Large intestine (tissue), 3 donors: ENCODE measurements at regions not wholly inside any gene's neighbourhood (a gene's known extent, or its start where the extent isn't known, plus 50 kb on each side); places are given as distances from the start of the nearest gene placed in this dataset.

Source experiments
- DNase-seq, 2 donors: peaks; one replicate each; pipeline versions ENCODE4 v3.0.0 to v3.0.0-alpha.2; 2013
- H3K27ac ChIP-seq: one replicate; pipeline ENCODE4 v1.5.1; 2013; ENCODE audit warnings: low read length
- H3K27me3 ChIP-seq: 2 replicates; pipeline ENCODE4 v1.6.1; 2013; ENCODE audit warnings: low read length; ENCODE audit not compliant: control insufficient read depth, insufficient read depth
- H3K36me3 ChIP-seq: 2 replicates; pipeline ENCODE4 v1.6.1; 2013; ENCODE audit warnings: low read length; ENCODE audit not compliant: control insufficient read depth, insufficient read depth
- H3K4me1 ChIP-seq: one replicate; pipeline ENCODE4 v1.6.1; 2013; ENCODE audit warnings: low read length; ENCODE audit not compliant: control insufficient read depth, insufficient read depth
- H3K4me3 ChIP-seq: one replicate; pipeline ENCODE4 v1.5.1; 2013; ENCODE audit warnings: low read length
- H3K9me3 ChIP-seq: one replicate; pipeline ENCODE4 v1.6.1; 2013; ENCODE audit warnings: mild to moderate bottlenecking, low read depth, low read length, moderate library complexity; ENCODE audit not compliant: control insufficient read depth
- WGBS: methylation state at CpG from one replicate; pipeline ENCODE4 v1.1.5; 2013; ENCODE audit warnings: low lambda C conversion rate; ENCODE audit not compliant: insufficient coverage; 5-methylcytosine and 5-hydroxymethylcytosine counted together

GRCh38 chr9:105921057-105921726, 226.9 kb downstream of the TMEM38B start:
- no peaks in the 10 kb centered on the region for H3K9me3 ChIP-seq
- H3K27me3 ChIP-seq: no peaks in the 10 kb centered on the region
- WGBS: no CpG with 5 or more reads among the region's 4 CpGs
- no peaks in the 10 kb centered on the region for H3K4me1 ChIP-seq
- peak; percentile 29 for DNase-seq
- no peaks in the 10 kb centered on the region for H3K36me3 ChIP-seq
- H3K27ac ChIP-seq: no peak overlapping the region
- H3K4me3 ChIP-seq: no peak overlapping the region

GRCh38 chr9:105928416-105928815, 234.1 kb downstream of the TMEM38B start:
- Histone ChIP-seq H3K9me3 (no peaks in the 10 kb centered on the region), H3K4me3 (no peak overlapping the region), H3K27ac (no peak overlapping the region), H3K36me3 (no peaks in the 10 kb centered on the region), H3K27me3 (no peaks in the 10 kb centered on the region), H3K4me1 (no peaks in the 10 kb centered on the region)
- WGBS: 83% methylated on average over 1 of the region's 2 CpGs
- DNase-seq: no peak

- 100% methylated on average over 1 of the region's 5 CpGs for WGBS
- H3K4me3 ChIP-seq: no peak overlapping the region
- no peaks in the 10 kb centered on the region for H3K27me3 ChIP-seq
- no peak overlapping the region for H3K27ac ChIP-seq
- DNase-seq: no peak
- no peaks in the 10 kb centered on the region for H3K36me3 ChIP-seq
- no peaks in the 10 kb centered on the region for H3K9me3 ChIP-seq
- H3K4me1 ChIP-seq: no peaks in the 10 kb centered on the region
These were observed 235.8 kb downstream of the TMEM38B start for GRCh38 chr9:105930011-105930627.

GRCh38 chr9:105932276-105932675, 237.9 kb downstream of the TMEM38B start:
- no peaks in the 10 kb centered on the region for H3K27me3 ChIP-seq
- no peaks in the 10 kb centered on the region for H3K4me1 ChIP-seq
- H3K27ac ChIP-seq: no peak overlapping the region
- H3K36me3 ChIP-seq: no peaks in the 10 kb centered on the region
- H3K9me3 ChIP-seq: no peaks in the 10 kb centered on the region
- DNase-seq: no peak
- no peak overlapping the region for H3K4me3 ChIP-seq

GRCh38 chr9:105950448-105950847, 256.1 kb downstream of the TMEM38B start:
- no peak overlapping the region for H3K4me3 ChIP-seq
- no CpG with 5 or more reads among the region's 2 CpGs for WGBS
- DNase-seq: no peak

GRCh38 chr9:105950894-105951293, 256.6 kb downstream of the TMEM38B start:
- no CpG with 5 or more reads among the region's 1 CpG for WGBS
- Histone ChIP-seq H3K4me1 (no peaks in the 10 kb centered on the region), H3K9me3 (no peaks in the 10 kb centered on the region), H3K4me3 (no peak overlapping the region), H3K36me3 (no peaks in the 10 kb centered on the region), H3K27me3 (no peaks in the 10 kb centered on the region), H3K27ac (no peak overlapping the region)
- DNase-seq: no peak

More at GRCh38 chr9:105950448-105950847, 256.1 kb downstream of the TMEM38B start:
- no peaks in the 10 kb centered on the region for H3K36me3 ChIP-seq
- H3K4me1 ChIP-seq: no peaks in the 10 kb centered on the region
- H3K27me3 ChIP-seq: no peaks in the 10 kb centered on the region
- no peaks in the 10 kb centered on the region for H3K9me3 ChIP-seq
- no peak overlapping the region for H3K27ac ChIP-seq

GRCh38 chr9:105954517-105954916, 260.2 kb downstream of the TMEM38B start:
- no peaks in the 10 kb centered on the region for H3K36me3 ChIP-seq
- H3K27me3 ChIP-seq: no peaks in the 10 kb centered on the region
- no peak for DNase-seq
- no peaks in the 10 kb centered on the region for H3K9me3 ChIP-seq
- no CpG with 5 or more reads among the region's 1 CpG for WGBS
- no peak overlapping the region for H3K27ac ChIP-seq
- H3K4me3 ChIP-seq: no peak overlapping the region
- H3K4me1 ChIP-seq: no peaks in the 10 kb centered on the region

- Histone ChIP-seq H3K9me3 (no peaks in the 10 kb centered on the region), H3K4me1 (no peaks in the 10 kb centered on the region), H3K4me3 (no peak overlapping the region), H3K27ac (no peak overlapping the region), H3K36me3 (no peaks in the 10 kb centered on the region), H3K27me3 (no peaks in the 10 kb centered on the region)
- DNase-seq: no peak
- no CpG with 5 or more reads among the region's 1 CpG for WGBS
These were observed 263.5 kb downstream of the TMEM38B start for GRCh38 chr9:105957830-105958229.

GRCh38 chr9:105958587-105958986, 264.2 kb downstream of the TMEM38B start:
- H3K27ac ChIP-seq: no peak overlapping the region
- no peaks in the 10 kb centered on the region for H3K4me1 ChIP-seq
- no peak overlapping the region for H3K4me3 ChIP-seq
- H3K36me3 ChIP-seq: no peaks in the 10 kb centered on the region
- H3K9me3 ChIP-seq: no peaks in the 10 kb centered on the region
- DNase-seq: no peak
- no CpG with 5 or more reads among the region's 3 CpGs for WGBS
- H3K27me3 ChIP-seq: no peaks in the 10 kb centered on the region

GRCh38 chr9:105959531-105959930, 265.2 kb downstream of the TMEM38B start:
- 61% methylated on average over 3 of the region's 3 CpGs for WGBS

More at GRCh38 chr9:105959531-105959930, 265.2 kb downstream of the TMEM38B start:
- no peak overlapping the region for H3K27ac ChIP-seq
- H3K27me3 ChIP-seq: no peaks in the 10 kb centered on the region
- no peak for DNase-seq
- no peaks in the 10 kb centered on the region for H3K36me3 ChIP-seq
- H3K9me3 ChIP-seq: no peaks in the 10 kb centered on the region
- H3K4me1 ChIP-seq: no peaks in the 10 kb centered on the region
- H3K4me3 ChIP-seq: no peak overlapping the region
